ENCODE measurements at regions not wholly inside any gene's neighbourhood (a gene's known extent, or its start where the extent isn't known, plus 50 kb on each side); places are given as distances from the start of the nearest gene placed in this dataset.

GRCh38 chr5:4532705-4533080 lies 607.4 kb upstream of the ADAMTS16 start:
- Mint-ChIP-seq H3K4me3 (no peak overlapping the region), H3K4me1 (peaks cover 0 to 4% of the 10 kb centered on the region in 2 experiments; a peak in 1 of 4 replicates), H3K27me3 (ENCODE audit: low read depth) (no peaks in the 10 kb centered on the region), H3K27ac (no peak overlapping the region), H3K9me3 (no peaks in the 10 kb centered on the region), H3K36me3 (ENCODE audit: insufficient read depth in 1 of 3, low read depth in 3 of 3) (no peaks in the 10 kb centered on the region)
- no peaks in the 10 kb centered on the region for H3K23me2 ChIP-seq (ENCODE audit: insufficient read length, low read depth, low read length, poor library complexity, severe bottlenecking)
- no peak for TF ChIP-seq CTCF (conservative IDR thresholded peaks at IDR 0.05)
- no peaks in the 10 kb centered on the region for H3K79me2 ChIP-seq (ENCODE audit: insufficient read depth, low read length)
- no peak overlapping the region for H3T11ph ChIP-seq (ENCODE audit: low read length)
- H3K14ac ChIP-seq (ENCODE audit: insufficient read depth, low read length) = no peak overlapping the region
- H2BK20ac ChIP-seq (ENCODE audit: low read depth, low read length, poor library complexity, severe bottlenecking) = no peak overlapping the region
- H4K91ac ChIP-seq (ENCODE audit: insufficient read length, low read depth, low read length) = no peak overlapping the region
- no peak overlapping the region for H2AK5ac ChIP-seq (ENCODE audit: insufficient read length, low read length)
- no peaks in the 10 kb centered on the region for H3K27me3 ChIP-seq (ENCODE audit: insufficient read depth, low read length)
- H3K27ac ChIP-seq (ENCODE audit: insufficient read length, low read depth, low read length) = no peak overlapping the region
- no peak overlapping the region for H3K56ac ChIP-seq (ENCODE audit: insufficient read length, low read depth, low read length)
- no CpG with 5 or more reads among the region's 6 CpGs for WGBS (ENCODE audit: extremely low coverage, insufficient read length, low lambda C conversion rate)
- H3K9me3 ChIP-seq (ENCODE audit: control insufficient read depth, low read depth, low read length) = no peaks in the 10 kb centered on the region
- H3K4me1 ChIP-seq (ENCODE audit: insufficient read depth, low read length) = no peaks in the 10 kb centered on the region; the same call in 1 of the 2 replicates
- no peak overlapping the region for H2BK120ac ChIP-seq (ENCODE audit: low read depth, low read length, poor library complexity, severe bottlenecking)
- no peak overlapping the region for H2BK5ac ChIP-seq (ENCODE audit: insufficient read length, low read length)
- no peak overlapping the region for H3K4ac ChIP-seq (ENCODE audit: low read depth, low read length)
- no peak overlapping the region for H3K4me2 ChIP-seq (ENCODE audit: insufficient read depth, insufficient read length, low read length)
- no peak overlapping the region for H2AFZ ChIP-seq (ENCODE audit: low read length)
- no peak overlapping the region for H3K18ac ChIP-seq (ENCODE audit: insufficient read length, low read depth, low read length)
- no peaks in the 10 kb centered on the region for H3K79me1 ChIP-seq (ENCODE audit: insufficient read depth, low read depth, low read length, poor library complexity, severe bottlenecking)
- H4K20me1 ChIP-seq (ENCODE audit: control insufficient read depth, insufficient read depth, insufficient read length) = no peaks in the 10 kb centered on the region
- no peak overlapping the region for H3K23ac ChIP-seq (ENCODE audit: insufficient read length, low read depth, low read length)
- H4K8ac ChIP-seq (replicated peaks; ENCODE audit: insufficient read length, low read depth, low read length) = no peak overlapping the region
- no peak overlapping the region for H4K5ac ChIP-seq (ENCODE audit: insufficient read length, low read depth, low read length)
- no peak overlapping the region for H2BK12ac ChIP-seq (ENCODE audit: insufficient read length, low read depth, low read length)
- H2BK15ac ChIP-seq (ENCODE audit: low read depth, low read length) = no peak overlapping the region
- H3K9ac ChIP-seq (ENCODE audit: extremely low read depth, insufficient read length, low read length) = no peak overlapping the region
- no peak for DNase-seq

All from H9 (cell line).